ENCODE measurements at regions not wholly inside any gene's neighbourhood (a gene's known extent, or its start where the extent isn't known, plus 50 kb on each side); places are given as distances from the start of the nearest gene placed in this dataset.

- TF ChIP-seq BHLHE40 (IDR thresholded peaks at IDR 0.05; ENCODE audit: low read depth, low read length) (no peak), CTCF (conservative IDR thresholded peaks at IDR 0.05; ENCODE audit: low read depth, low read length) (no peak), MXI1 (IDR thresholded peaks at IDR 0.05; ENCODE audit: borderline replicate concordance, low read depth, low read length) (no peak), POLR2A (IDR thresholded peaks at IDR 0.05; ENCODE audit: low read depth, low read length) (no peak), CHD1 (IDR thresholded peaks at IDR 0.05; ENCODE audit: low read depth, low read length) (no peak), NFE2L2 (IDR thresholded peaks at IDR 0.05; ENCODE audit: low read depth, low read length) (no peak), USF2 (IDR thresholded peaks at IDR 0.05; ENCODE audit: low read depth, low read length) (no peak), MAZ (IDR thresholded peaks at IDR 0.05; ENCODE audit: borderline replicate concordance, low read depth, low read length) (no peak), FOS (IDR thresholded peaks at IDR 0.05; ENCODE audit: low read depth, low read length) (no peak), ELK1 (IDR thresholded peaks at IDR 0.05; ENCODE audit: borderline replicate concordance, low read depth, low read length) (no peak)
These were observed 537.4 kb upstream of the RGS18 start for GRCh38 chr1:191620883-191621282.

Measured in IMR-90 (cell line).